ENCODE measurements at regions not wholly inside any gene's neighbourhood (a gene's known extent, or its start where the extent isn't known, plus 50 kb on each side); places are given as distances from the start of the nearest gene placed in this dataset.

- TF ChIP-seq EP300 (IDR thresholded peaks at IDR 0.05; ENCODE audit: borderline replicate concordance in 1 of 2, low read depth in 1 of 2, low read length in 1 of 2) (no peak), CHD2 (IDR thresholded peaks at IDR 0.05; ENCODE audit: low read length, partially characterized antibody) (no peak), USF2 (IDR thresholded peaks at IDR 0.05; ENCODE audit: borderline replicate concordance, low read depth, low read length) (no peak), TAF1 (IDR thresholded peaks at IDR 0.05; ENCODE audit: borderline replicate concordance, low read depth, low read length) (no peak), POLR2AphosphoS5 (IDR thresholded peaks at IDR 0.05; ENCODE audit: low read depth, low read length) (no peak), TCF12 (IDR thresholded peaks at IDR 0.05) (no peak), NRF1 (IDR thresholded peaks at IDR 0.05; ENCODE audit: low read depth, low read length) (no peak), RFX5 (IDR thresholded peaks at IDR 0.05; ENCODE audit: low read length) (no peak), NFIC (IDR thresholded peaks at IDR 0.05; ENCODE audit: borderline replicate concordance) (no peak), EZH2phosphoT487 (IDR thresholded peaks at IDR 0.05; ENCODE audit: borderline replicate concordance, low read depth) (no peak), SMC3 (IDR thresholded peaks at IDR 0.05; ENCODE audit: low read depth, low read length) (no peak), RAD21 (IDR thresholded peaks at IDR 0.05; ENCODE audit: low read length) (no peak)
- TF ChIP-seq, protein P1, sequence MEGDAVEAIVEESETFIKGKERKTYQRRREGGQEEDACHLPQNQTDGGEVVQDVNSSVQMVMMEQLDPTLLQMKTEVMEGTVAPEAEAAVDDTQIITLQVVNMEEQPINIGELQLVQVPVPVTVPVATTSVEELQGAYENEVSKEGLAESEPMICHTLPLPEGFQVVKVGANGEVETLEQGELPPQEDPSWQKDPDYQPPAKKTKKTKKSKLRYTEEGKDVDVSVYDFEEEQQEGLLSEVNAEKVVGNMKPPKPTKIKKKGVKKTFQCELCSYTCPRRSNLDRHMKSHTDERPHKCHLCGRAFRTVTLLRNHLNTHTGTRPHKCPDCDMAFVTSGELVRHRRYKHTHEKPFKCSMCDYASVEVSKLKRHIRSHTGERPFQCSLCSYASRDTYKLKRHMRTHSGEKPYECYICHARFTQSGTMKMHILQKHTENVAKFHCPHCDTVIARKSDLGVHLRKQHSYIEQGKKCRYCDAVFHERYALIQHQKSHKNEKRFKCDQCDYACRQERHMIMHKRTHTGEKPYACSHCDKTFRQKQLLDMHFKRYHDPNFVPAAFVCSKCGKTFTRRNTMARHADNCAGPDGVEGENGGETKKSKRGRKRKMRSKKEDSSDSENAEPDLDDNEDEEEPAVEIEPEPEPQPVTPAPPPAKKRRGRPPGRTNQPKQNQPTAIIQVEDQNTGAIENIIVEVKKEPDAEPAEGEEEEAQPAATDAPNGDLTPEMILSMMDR (IDR thresholded peaks at IDR 0.05): no peak
Measured at GRCh38 chr3:162287600-162287999, 791.0 kb downstream of the OTOL1 start.
